Stomach (tissue), 4 donors: ENCODE measurements at regions not wholly inside any gene's neighbourhood (a gene's known extent, or its start where the extent isn't known, plus 50 kb on each side); places are given as distances from the start of the nearest gene placed in this dataset.

ENCODE experiments used
- EP300 ChIP-seq: sonication (generic); formaldehyde crosslinking; IDR thresholded peaks from one replicate; pipeline ENCODE4 v1.6.1; 2017; ENCODE audit warnings: antibody characterized with exemption
- POLR2A ChIP-seq, 4 donors: fragments of 450-650 bp; IDR thresholded peaks; one replicate each; pipeline ENCODE4 v1.6.1; 2016; ENCODE audit warnings: antibody characterized with exemption in 4 of 4, control low read depth in 2 of 4, mild to moderate bottlenecking in 1 of 4, moderate library complexity in 1 of 4
- POLR2AphosphoS5 ChIP-seq, 3 donors: sonication (generic); formaldehyde crosslinking; IDR thresholded peaks; one replicate each; pipeline ENCODE4 v1.6.1; 2016; ENCODE audit warnings: antibody characterized with exemption in 3 of 3
- TF ChIP-seq, protein P1 (sequence below), 7 experiments: fragments of 450-650 bp in 4 of 7; fragments of 200-600 bp in 3 of 7; sonication (generic) in 3 of 7; IDR thresholded peaks; one replicate each; pipeline ENCODE4 v1.5.1; 2016 to 2019; ENCODE audit warnings: antibody characterized with exemption in 7 of 7, control low read depth in 2 of 7, mild to moderate bottlenecking in 1 of 7

- TF ChIP-seq EP300, result no peak
- TF ChIP-seq, protein P1, sequence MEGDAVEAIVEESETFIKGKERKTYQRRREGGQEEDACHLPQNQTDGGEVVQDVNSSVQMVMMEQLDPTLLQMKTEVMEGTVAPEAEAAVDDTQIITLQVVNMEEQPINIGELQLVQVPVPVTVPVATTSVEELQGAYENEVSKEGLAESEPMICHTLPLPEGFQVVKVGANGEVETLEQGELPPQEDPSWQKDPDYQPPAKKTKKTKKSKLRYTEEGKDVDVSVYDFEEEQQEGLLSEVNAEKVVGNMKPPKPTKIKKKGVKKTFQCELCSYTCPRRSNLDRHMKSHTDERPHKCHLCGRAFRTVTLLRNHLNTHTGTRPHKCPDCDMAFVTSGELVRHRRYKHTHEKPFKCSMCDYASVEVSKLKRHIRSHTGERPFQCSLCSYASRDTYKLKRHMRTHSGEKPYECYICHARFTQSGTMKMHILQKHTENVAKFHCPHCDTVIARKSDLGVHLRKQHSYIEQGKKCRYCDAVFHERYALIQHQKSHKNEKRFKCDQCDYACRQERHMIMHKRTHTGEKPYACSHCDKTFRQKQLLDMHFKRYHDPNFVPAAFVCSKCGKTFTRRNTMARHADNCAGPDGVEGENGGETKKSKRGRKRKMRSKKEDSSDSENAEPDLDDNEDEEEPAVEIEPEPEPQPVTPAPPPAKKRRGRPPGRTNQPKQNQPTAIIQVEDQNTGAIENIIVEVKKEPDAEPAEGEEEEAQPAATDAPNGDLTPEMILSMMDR (IDR thresholded peaks at IDR 0.05), result no peak
- no peak for TF ChIP-seq POLR2AphosphoS5 (IDR thresholded peaks at IDR 0.05)
- no peak for TF ChIP-seq POLR2A (IDR thresholded peaks at IDR 0.05)
Measured at GRCh38 chr9:16075696-16076095, 522.9 kb downstream of the CCDC171 start.
